Osteocyte (in vitro differentiated cells): ENCODE measurements at regions not wholly inside any gene's neighbourhood (a gene's known extent, or its start where the extent isn't known, plus 50 kb on each side); places are given as distances from the start of the nearest gene placed in this dataset.

Experiments
- DNase-seq: peaks from one replicate; pipeline ENCODE4 v3.0.0; 2021; ENCODE audit warnings: mixed read lengths; ENCODE audit not compliant: unreplicated experiment; ENCODE audit errors: extremely low spot score
- H3K27ac Mint-ChIP-seq: one replicate; pipeline ENCODE4 v1.8.0; 2021; ENCODE audit warnings: mild to moderate bottlenecking, mixed read lengths; ENCODE audit not compliant: unreplicated experiment
- H3K27me3 Mint-ChIP-seq: one replicate; pipeline ENCODE4 v1.8.0; 2021; ENCODE audit warnings: mixed read lengths; ENCODE audit not compliant: unreplicated experiment
- H3K36me3 Mint-ChIP-seq: one replicate; pipeline ENCODE4 v1.8.0; 2021; ENCODE audit warnings: mixed read lengths; ENCODE audit not compliant: unreplicated experiment
- H3K4me1 Mint-ChIP-seq: one replicate; pipeline ENCODE4 v1.8.0; 2021; ENCODE audit warnings: mixed read lengths; ENCODE audit not compliant: unreplicated experiment
- H3K4me3 Mint-ChIP-seq: one replicate; pipeline ENCODE4 v1.8.0; 2021; ENCODE audit warnings: mild to moderate bottlenecking, moderate library complexity, mixed read lengths; ENCODE audit not compliant: unreplicated experiment
- H3K9me3 Mint-ChIP-seq: one replicate; pipeline ENCODE4 v1.8.0; 2021; ENCODE audit warnings: mixed read lengths; ENCODE audit not compliant: unreplicated experiment
- CTCF ChIP-seq: fragments of 200-600 bp; sonication (generic); IDR thresholded peaks from 2 replicates; pipeline ENCODE4 v1.5.0; 2021; ENCODE audit warnings: antibody characterized with exemption, mild to moderate bottlenecking, moderate library complexity

DNA sequence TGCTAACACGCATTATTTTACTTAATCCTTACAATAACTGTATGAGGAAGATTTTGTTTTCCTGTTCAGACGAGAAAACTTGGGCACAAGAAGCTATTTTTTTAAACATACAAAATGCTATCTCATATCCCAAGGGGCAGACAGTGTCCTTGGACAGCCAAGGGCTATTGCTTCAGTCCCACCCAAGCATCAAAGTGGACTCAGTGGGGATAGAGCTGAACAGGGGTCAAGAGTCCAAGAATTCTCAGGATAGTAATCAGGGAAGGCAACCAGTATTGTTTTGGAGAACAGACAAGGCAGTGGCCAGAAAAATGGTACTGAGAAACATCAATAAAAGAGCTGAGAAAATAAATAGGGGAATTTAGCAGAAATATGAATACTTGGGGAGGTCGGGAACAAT lies 465.7 kb downstream of the PLPP3 start:
- H3K4me3 Mint-ChIP-seq: no peak overlapping the region

DNA sequence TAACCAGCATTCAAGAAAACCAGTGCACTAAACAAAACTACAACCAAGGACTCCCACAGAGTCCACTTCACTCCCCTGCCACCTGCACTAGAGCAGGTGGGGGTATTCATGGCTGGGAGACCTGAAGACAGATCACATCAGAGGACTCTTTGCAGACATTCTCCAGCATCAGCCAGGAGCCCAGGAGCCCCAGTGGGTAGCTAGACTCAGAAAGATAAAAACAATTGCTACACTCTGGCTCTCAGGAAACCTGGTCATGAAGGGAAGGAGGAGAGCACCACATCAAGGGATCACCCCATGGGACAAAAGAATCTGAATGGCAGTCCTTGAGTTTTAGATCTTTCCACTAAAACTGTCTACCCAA lies 472.1 kb downstream of the PLPP3 start:
- no peak overlapping the region for H3K27ac Mint-ChIP-seq

More for the DNA sequence above, 465.7 kb downstream of the PLPP3 start:
- DNase-seq: no peak
- peaks cover 9% of the 10 kb centered on the region for H3K4me1 Mint-ChIP-seq
- H3K9me3 Mint-ChIP-seq: peaks cover 19% of the 10 kb centered on the region
- H3K36me3 Mint-ChIP-seq: peaks cover 7% of the 10 kb centered on the region
- H3K27ac Mint-ChIP-seq: peak overlapping the region; percentile 19
- H3K27me3 Mint-ChIP-seq: no peaks in the 10 kb centered on the region
- TF ChIP-seq CTCF: no peak

GRCh38 chr1:56106531-56107274 lies 472.7 kb downstream of the PLPP3 start:
- H3K9me3 Mint-ChIP-seq: peaks cover 29% of the 10 kb centered on the region
- TF ChIP-seq CTCF: no peak
- DNase-seq: no peak
- H3K27me3 Mint-ChIP-seq: no peaks in the 10 kb centered on the region
- H3K36me3 Mint-ChIP-seq: peaks cover 10% of the 10 kb centered on the region
- H3K27ac Mint-ChIP-seq: no peak overlapping the region
- no peak overlapping the region for H3K4me3 Mint-ChIP-seq
- peaks cover 3% of the 10 kb centered on the region for H3K4me1 Mint-ChIP-seq

More for the DNA sequence above, 472.1 kb downstream of the PLPP3 start:
- Mint-ChIP-seq H3K4me3 (no peak overlapping the region), H3K27me3 (no peaks in the 10 kb centered on the region), H3K9me3 (peaks cover 35% of the 10 kb centered on the region), H3K36me3 (peaks cover 13% of the 10 kb centered on the region), H3K4me1 (peaks cover 3% of the 10 kb centered on the region)
- no peak for DNase-seq
- TF ChIP-seq CTCF: no peak

- Mint-ChIP-seq H3K27me3 (no peaks in the 10 kb centered on the region), H3K27ac (no peak overlapping the region), H3K4me3 (no peak overlapping the region), H3K4me1 (peaks cover 3% of the 10 kb centered on the region), H3K9me3 (peaks cover 20% of the 10 kb centered on the region), H3K36me3 (peaks cover 6% of the 10 kb centered on the region)
- no peak for TF ChIP-seq CTCF
- DNase-seq: no peak
Observed at GRCh38 chr1:56105397-56105796, 474.0 kb downstream of the PLPP3 start.

- no peak for TF ChIP-seq CTCF
- no peaks in the 10 kb centered on the region for H3K27me3 Mint-ChIP-seq
- no peak for DNase-seq
- H3K36me3 Mint-ChIP-seq: peaks cover 6% of the 10 kb centered on the region
- peaks cover 21% of the 10 kb centered on the region for H3K4me1 Mint-ChIP-seq
- no peak overlapping the region for H3K27ac Mint-ChIP-seq
- peaks cover 8% of the 10 kb centered on the region for H3K9me3 Mint-ChIP-seq
- no peak overlapping the region for H3K4me3 Mint-ChIP-seq
Observed at GRCh38 chr1:56099766-56100265, 479.5 kb downstream of the PLPP3 start.
